ENCODE measurements at regions not wholly inside any gene's neighbourhood (a gene's known extent, or its start where the extent isn't known, plus 50 kb on each side); places are given as distances from the start of the nearest gene placed in this dataset.

GRCh38 chr2:21836261-21836660 is 712.5 kb downstream of the TDRD15 start:
- H2AFZ ChIP-seq (ENCODE audit: low read depth, low read length): no peak overlapping the region
- H3K36me3 ChIP-seq (ENCODE audit: insufficient read depth, low read length): no peaks in the 10 kb centered on the region
- no peak for ATAC-seq (ENCODE audit: insufficient read depth, low read depth)
- no peak overlapping the region for H3K4me2 ChIP-seq (ENCODE audit: insufficient read depth, low read length)
- H3K4me3 ChIP-seq (ENCODE audit: low read depth in 1 of 2, low read length in 2 of 2): no peak overlapping the region
- H3K4me1 ChIP-seq (ENCODE audit: insufficient read depth, low read length): no peaks in the 10 kb centered on the region
- no peak for DNase-seq
- no peaks in the 10 kb centered on the region for H3K9me3 ChIP-seq (ENCODE audit: insufficient read depth, low read length, severe bottlenecking)
- H3K27ac ChIP-seq (ENCODE audit: low read length): no peak overlapping the region
- H3K27me3 ChIP-seq (ENCODE audit: insufficient read depth, low read length, poor library complexity): no peaks in the 10 kb centered on the region
- no peak for TF ChIP-seq CTCF (IDR thresholded peaks at IDR 0.05; ENCODE audit: borderline replicate concordance, extremely low read depth, low read length, poor library complexity, severe bottlenecking)
- TF ChIP-seq EZH2 (IDR thresholded peaks at IDR 0.05; ENCODE audit: borderline replicate concordance, low read depth, low read length, severe bottlenecking): no peak
- H3K9ac ChIP-seq (ENCODE audit: low read depth, low read length): no peak overlapping the region
- no peaks in the 10 kb centered on the region for H4K20me1 ChIP-seq (ENCODE audit: insufficient read depth, low read length)
- H3K79me2 ChIP-seq (ENCODE audit: insufficient read depth, low read length): no peaks in the 10 kb centered on the region

- H4K20me1 ChIP-seq (ENCODE audit: insufficient read depth, low read length): no peaks in the 10 kb centered on the region
- H3K79me2 ChIP-seq (ENCODE audit: insufficient read depth, low read length): no peaks in the 10 kb centered on the region
- H2AFZ ChIP-seq (ENCODE audit: low read depth, low read length): no peak overlapping the region
- H3K4me1 ChIP-seq (ENCODE audit: insufficient read depth, low read length): no peaks in the 10 kb centered on the region
- H3K9me3 ChIP-seq (ENCODE audit: insufficient read depth, low read length, severe bottlenecking): no peaks in the 10 kb centered on the region
- H3K27ac ChIP-seq (ENCODE audit: low read length): no peak overlapping the region
- TF ChIP-seq EZH2 (IDR thresholded peaks at IDR 0.05; ENCODE audit: borderline replicate concordance, low read depth, low read length, severe bottlenecking): no peak
- no peak for TF ChIP-seq CTCF (IDR thresholded peaks at IDR 0.05; ENCODE audit: borderline replicate concordance, extremely low read depth, low read length, poor library complexity, severe bottlenecking)
- H3K4me3 ChIP-seq (ENCODE audit: low read depth in 1 of 2, low read length in 2 of 2): no peak overlapping the region
- DNase-seq: no peak
- no peak for ATAC-seq (ENCODE audit: insufficient read depth, low read depth)
- H3K4me2 ChIP-seq (ENCODE audit: insufficient read depth, low read length): no peak overlapping the region
- H3K27me3 ChIP-seq (ENCODE audit: insufficient read depth, low read length, poor library complexity): no peaks in the 10 kb centered on the region
- H3K36me3 ChIP-seq (ENCODE audit: insufficient read depth, low read length): no peaks in the 10 kb centered on the region
- no peak overlapping the region for H3K9ac ChIP-seq (ENCODE audit: low read depth, low read length)
These were observed 713.0 kb downstream of the TDRD15 start for GRCh38 chr2:21836719-21837118.

- no peak overlapping the region for H2AFZ ChIP-seq (ENCODE audit: low read depth, low read length)
- DNase-seq: no peak
These were observed 713.6 kb downstream of the TDRD15 start for GRCh38 chr2:21837168-21837960.

More at GRCh38 chr2:21837168-21837960, 713.6 kb downstream of the TDRD15 start:
- TF ChIP-seq CTCF (IDR thresholded peaks at IDR 0.05; ENCODE audit: borderline replicate concordance, extremely low read depth, low read length, poor library complexity, severe bottlenecking) (no peak), EZH2 (IDR thresholded peaks at IDR 0.05; ENCODE audit: borderline replicate concordance, low read depth, low read length, severe bottlenecking) (no peak)
- Histone ChIP-seq H3K79me2 (ENCODE audit: insufficient read depth, low read length) (no peaks in the 10 kb centered on the region), H3K36me3 (ENCODE audit: insufficient read depth, low read length) (no peaks in the 10 kb centered on the region), H3K27ac (ENCODE audit: low read length) (no peak overlapping the region), H3K9me3 (ENCODE audit: insufficient read depth, low read length, severe bottlenecking) (no peaks in the 10 kb centered on the region), H3K9ac (ENCODE audit: low read depth, low read length) (no peak overlapping the region), H3K4me3 (ENCODE audit: low read depth in 1 of 2, low read length in 2 of 2) (no peak overlapping the region), H3K4me2 (ENCODE audit: insufficient read depth, low read length) (no peak overlapping the region), H4K20me1 (ENCODE audit: insufficient read depth, low read length) (no peaks in the 10 kb centered on the region), H3K4me1 (ENCODE audit: insufficient read depth, low read length) (no peaks in the 10 kb centered on the region), H3K27me3 (ENCODE audit: insufficient read depth, low read length, poor library complexity) (no peaks in the 10 kb centered on the region)
- ATAC-seq (ENCODE audit: insufficient read depth, low read depth): no peak

All from DND-41 (cell line).